CD4-positive, alpha-beta T cell (primary cell): ENCODE measurements at regions not wholly inside any gene's neighbourhood (a gene's known extent, or its start where the extent isn't known, plus 50 kb on each side); places are given as distances from the start of the nearest gene placed in this dataset.

ENCODE experiments used
- ATAC-seq: fragments of 200-7000 bp; cut with Tn5 transposase; one replicate; pipeline ENCODE4 v1.10.0; 2022; ENCODE audit warnings: mild to moderate bottlenecking; ENCODE audit not compliant: poor library complexity
- CTCF ChIA-PET: fragments of 350-600 bp; sonication (Branson Sonifier 250); formaldehyde crosslinking; loops from one replicate; lab custom pipeline; 2021; ENCODE audit warnings: antibody characterized with exemption, inconsistent platforms; lab: Charles Lee
- POLR2A ChIA-PET: fragments of 350-600 bp; sonication (Branson Sonifier 250); formaldehyde crosslinking; loops from one replicate; lab custom pipeline; 2021; ENCODE audit warnings: antibody characterized with exemption, inconsistent platforms; lab: Charles Lee
- DNase-seq, 14 experiments: peaks; one replicate each; pipeline ENCODE4 v3.0.0-alpha.2; 2013 to 2020; ENCODE audit warnings: mixed read lengths in 2 of 14
- H3K27ac ChIP-seq, 2 donors: one replicate each; pipeline versions ENCODE4 v1.5.1 to v1.7.0; 2013; ENCODE audit warnings: low read length in 2 of 2, low read depth in 1 of 2, mild to moderate bottlenecking in 1 of 2
- H3K27me3 ChIP-seq, 2 experiments: 1 replicate in 1 of 2; 2 replicates in 1 of 2; pipeline versions ENCODE4 v1.6.1 to v1.7.0; 2013; ENCODE audit warnings: low read length in 2 of 2, control low read depth in 1 of 2, mild to moderate bottlenecking in 1 of 2, moderate library complexity in 1 of 2; ENCODE audit not compliant: insufficient read depth in 2 of 2, control insufficient read depth in 1 of 2
- H3K36me3 ChIP-seq: one replicate; pipeline ENCODE4 v1.6.1; 2013; ENCODE audit warnings: low read length, control low read depth; ENCODE audit not compliant: insufficient read depth
- H3K4me1 ChIP-seq: one replicate; pipeline ENCODE4 v1.6.1; 2013; ENCODE audit warnings: low read length, control low read depth; ENCODE audit not compliant: insufficient read depth
- H3K4me3 ChIP-seq: one replicate; pipeline ENCODE4 v1.5.1; 2013; ENCODE audit warnings: mild to moderate bottlenecking, low read length, moderate library complexity
- H3K9me3 ChIP-seq, 2 experiments: 1 replicate in 1 of 2; 2 replicates in 1 of 2; pipeline versions ENCODE4 v1.6.1 to v1.7.0; 2013; ENCODE audit warnings: low read length in 2 of 2, mild to moderate bottlenecking in 2 of 2, control low read depth in 1 of 2, moderate library complexity in 1 of 2; ENCODE audit not compliant: control insufficient read depth in 1 of 2, insufficient read depth in 1 of 2
- H3K27ac Mint-ChIP-seq: one replicate; pipeline ENCODE4 v1.8.0; 2020; ENCODE audit warnings: mixed read lengths
- H3K27me3 Mint-ChIP-seq: one replicate; pipeline ENCODE4 v1.8.0; 2021; ENCODE audit warnings: mixed read lengths
- H3K36me3 Mint-ChIP-seq: one replicate; pipeline ENCODE4 v1.8.0; 2021; ENCODE audit warnings: low read depth, mixed read lengths
- H3K4me1 Mint-ChIP-seq: one replicate; pipeline ENCODE4 v1.8.0; 2021; ENCODE audit warnings: low read depth, mixed read lengths
- H3K4me3 Mint-ChIP-seq: one replicate; pipeline ENCODE4 v1.8.0; 2020; ENCODE audit warnings: mild to moderate bottlenecking, mixed read lengths
- H3K9me3 Mint-ChIP-seq: one replicate; pipeline ENCODE4 v1.8.0; 2020; ENCODE audit warnings: mixed read lengths
- CTCF ChIP-seq: fragments of 200-600 bp; IDR thresholded peaks from one replicate; pipeline ENCODE4 v1.8.0; 2022; ENCODE audit warnings: antibody characterized with exemption, mild to moderate bottlenecking
- intact Hi-C, 2 experiments: fragments of 100-400 bp; cut with DNase I in 1 of 2; cut with micrococcal nuclease in 1 of 2; formaldehyde crosslinking; loops; one replicate each; pipeline versions ENCODE4 v1.15.1 to v1.9.0; 2023 to 2025; cut with DNase I, micrococcal nuclease

- no peak for ATAC-seq
Observed at GRCh38 chr6:14533446-14533845, 415.9 kb downstream of the CD83 start.

GRCh38 chr6:14537030-14537429 lies 419.5 kb downstream of the CD83 start:
- no peak overlapping the region for H3K4me3 ChIP-seq
- no peaks in the 10 kb centered on the region for H3K27me3 ChIP-seq
- ChIA-PET CTCF (interaction anchor here (0.6 kb wide), 1 partner anchor 427 kb away, joined by 3 read pairs; no protein-coding TSS in a partner anchor), POLR2A (no interaction called here)
- Mint-ChIP-seq H3K4me3 (no peak overlapping the region), H3K4me1 (peaks cover 18% of the 10 kb centered on the region), H3K9me3 (no peaks in the 10 kb centered on the region), H3K27ac (no peak overlapping the region), H3K27me3 (no peaks in the 10 kb centered on the region), H3K36me3 (no peaks in the 10 kb centered on the region)
- no peak for ATAC-seq
- no peak for DNase-seq
- no peak for TF ChIP-seq CTCF
- no peaks in the 10 kb centered on the region for H3K9me3 ChIP-seq
- intact Hi-C loops = no loop called here
- no peak overlapping the region for H3K27ac ChIP-seq
- no peaks in the 10 kb centered on the region for H3K36me3 ChIP-seq
- H3K4me1 ChIP-seq = no peaks in the 10 kb centered on the region

More at GRCh38 chr6:14533446-14533845, 415.9 kb downstream of the CD83 start:
- no peak for DNase-seq
- no peaks in the 10 kb centered on the region for H3K27me3 ChIP-seq
- no peak for TF ChIP-seq CTCF
- no peak overlapping the region for H3K27ac ChIP-seq
- ChIA-PET POLR2A (no interaction called here), CTCF (no interaction called here)
- intact Hi-C loops = no loop called here
- H3K27ac Mint-ChIP-seq = no peak overlapping the region
- H3K27me3 Mint-ChIP-seq = no peaks in the 10 kb centered on the region
- no peaks in the 10 kb centered on the region for H3K36me3 ChIP-seq
- H3K4me3 Mint-ChIP-seq = no peak overlapping the region
- no peaks in the 10 kb centered on the region for H3K9me3 ChIP-seq
- no peaks in the 10 kb centered on the region for H3K36me3 Mint-ChIP-seq
- no peaks in the 10 kb centered on the region for H3K4me1 ChIP-seq
- no peaks in the 10 kb centered on the region for H3K9me3 Mint-ChIP-seq
- H3K4me1 Mint-ChIP-seq = no peaks in the 10 kb centered on the region
- no peak overlapping the region for H3K4me3 ChIP-seq

- Mint-ChIP-seq H3K36me3 (no peaks in the 10 kb centered on the region), H3K4me3 (no peak overlapping the region), H3K4me1 (peaks cover 32% of the 10 kb centered on the region), H3K27ac (no peak overlapping the region), H3K27me3 (no peaks in the 10 kb centered on the region), H3K9me3 (no peaks in the 10 kb centered on the region)
- Histone ChIP-seq H3K4me1 (peaks cover 4% of the 10 kb centered on the region), H3K27me3 (no peaks in the 10 kb centered on the region), H3K4me3 (no peak overlapping the region), H3K27ac (no peak overlapping the region), H3K36me3 (no peaks in the 10 kb centered on the region), H3K9me3 (no peaks in the 10 kb centered on the region)
- TF ChIP-seq CTCF = no peak
- ChIA-PET CTCF (no interaction called here), POLR2A (no interaction called here)
- ATAC-seq = no peak
- intact Hi-C loops = no loop called here
- no peak for DNase-seq
Observed at GRCh38 chr6:14540276-14540675, 422.7 kb downstream of the CD83 start.
